HG03280 (cell line): ENCODE measurements at regions not wholly inside any gene's neighbourhood (a gene's known extent, or its start where the extent isn't known, plus 50 kb on each side); places are given as distances from the start of the nearest gene placed in this dataset.
"Not testable (repeated sequence)": the region's sequence is repeated elsewhere in the genome, so short reads cannot be mapped to it uniquely, and the experiment has no call there.

Source experiments
- ATAC-seq: cut with Tn5 transposase; IDR thresholded peaks from one replicate; pipeline ENCODE4 v1.9.1; 2021; ENCODE audit warnings: mild to moderate bottlenecking, moderate library complexity; ENCODE audit not compliant: unreplicated experiment

GRCh38 chr15:21357056-21357455 lies 83.2 kb downstream of the POTEB3 start:
- not testable (repeated sequence) for ATAC-seq

- ATAC-seq = not testable (repeated sequence)
Observed at GRCh38 chr15:21355944-21356343, 84.4 kb downstream of the POTEB3 start.

- ATAC-seq = not testable (repeated sequence)
Observed at GRCh38 chr15:21354597-21354996, 85.7 kb downstream of the POTEB3 start.

GRCh38 chr15:21352670-21353318 lies 87.5 kb downstream of the POTEB3 start:
- ATAC-seq = not testable (repeated sequence)

GRCh38 chr15:21344960-21345359 lies 95.3 kb downstream of the POTEB3 start:
- not testable (repeated sequence) for ATAC-seq

GRCh38 chr15:21344500-21344899 lies 95.8 kb downstream of the POTEB3 start:
- not testable (repeated sequence) for ATAC-seq

GRCh38 chr15:21337028-21337427 lies 103.3 kb downstream of the POTEB3 start:
- ATAC-seq = not testable (repeated sequence)

GRCh38 chr15:21324720-21325460 lies 115.4 kb downstream of the POTEB3 start:
- not testable (repeated sequence) for ATAC-seq

- peak; percentile 60 for ATAC-seq
Observed at GRCh38 chr15:21284353-21284752, 155.9 kb downstream of the POTEB3 start.

GRCh38 chr15:21283210-21283609 lies 157.1 kb downstream of the POTEB3 start:
- ATAC-seq = peak; percentile 83

- ATAC-seq = not testable (repeated sequence)
Observed at GRCh38 chr15:21280272-21280671, 160.0 kb downstream of the POTEB3 start.

- not testable (repeated sequence) for ATAC-seq
Observed at GRCh38 chr15:21272176-21272982, 167.9 kb downstream of the POTEB3 start.

GRCh38 chr15:21271566-21271965 lies 168.7 kb downstream of the POTEB3 start:
- no peak for ATAC-seq

GRCh38 chr15:21270474-21270873 lies 169.8 kb downstream of the POTEB3 start:
- ATAC-seq = no peak

- ATAC-seq = not testable (repeated sequence)
Observed at GRCh38 chr15:21269673-21270072, 170.6 kb downstream of the POTEB3 start.

- no peak for ATAC-seq
Observed at GRCh38 chr15:21269121-21269520, 171.2 kb downstream of the POTEB3 start.

GRCh38 chr15:21268436-21268940 lies 171.8 kb downstream of the POTEB3 start:
- no peak for ATAC-seq

GRCh38 chr15:21267671-21268395 lies 172.5 kb downstream of the POTEB3 start:
- no peak for ATAC-seq

GRCh38 chr15:21267226-21267625 lies 173.1 kb downstream of the POTEB3 start:
- ATAC-seq = no peak

- ATAC-seq = not testable (repeated sequence)
Observed at GRCh38 chr15:21265628-21266027, 174.7 kb downstream of the POTEB3 start.
